DMS53 treated with DMSO at 0.1 percent for 48 hours (cell line): ENCODE measurements at regions not wholly inside any gene's neighbourhood (a gene's known extent, or its start where the extent isn't known, plus 50 kb on each side); places are given as distances from the start of the nearest gene placed in this dataset.
A peak's percentile ranks its signal among the peaks of the same experiment; 100 is the strongest.
"Not testable (repeated sequence)": the region's sequence is repeated elsewhere in the genome, so short reads cannot be mapped to it uniquely, and the experiment has no call there.

Source experiments
- DNase-seq: peaks from one replicate; lab custom pipeline; 2025; ENCODE audit not compliant: unreplicated experiment; lab: John Stamatoyannopoulos, UW

DNA sequence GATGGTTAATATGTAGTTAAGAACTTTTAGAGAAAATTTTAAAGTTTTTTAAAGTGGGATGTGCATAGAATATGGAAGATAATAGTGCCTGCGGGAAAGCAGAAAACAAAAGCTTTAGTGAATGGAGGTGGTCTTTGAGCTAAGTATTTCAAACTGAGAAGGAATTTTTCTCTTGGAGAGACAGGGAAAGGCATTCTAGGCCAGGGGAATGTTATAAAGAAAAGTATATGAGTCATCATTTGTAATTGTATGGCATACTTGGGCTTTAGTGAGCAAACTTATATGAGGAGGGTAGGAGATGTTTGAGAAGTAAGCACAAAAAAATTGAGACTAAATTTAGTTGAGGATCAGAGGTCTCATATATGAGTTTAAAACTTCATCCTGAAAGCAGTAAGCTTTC is 467.0 kb downstream of the PPARGC1A start:
- DNase-seq, result no peak

DNA sequence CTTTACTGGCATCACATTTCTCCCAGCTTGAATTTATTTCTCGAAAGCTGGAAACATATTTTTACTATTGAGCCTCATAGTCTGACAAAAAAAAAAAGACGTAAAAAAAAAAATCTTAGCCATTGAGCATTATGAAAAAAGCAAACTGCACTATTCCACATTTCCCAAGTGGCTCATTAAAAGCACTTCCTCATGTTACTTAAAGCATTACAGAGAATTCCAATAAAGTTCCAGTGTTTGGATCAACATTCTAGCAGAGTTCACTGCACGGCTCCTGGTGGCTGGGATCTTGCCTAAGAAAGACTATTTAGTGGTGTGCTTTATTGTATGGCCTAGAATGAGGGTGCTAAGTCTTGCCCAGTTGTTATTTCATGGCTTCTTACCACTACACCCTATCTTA is 476.2 kb downstream of the PPARGC1A start:
- DNase-seq, result no peak

DNA sequence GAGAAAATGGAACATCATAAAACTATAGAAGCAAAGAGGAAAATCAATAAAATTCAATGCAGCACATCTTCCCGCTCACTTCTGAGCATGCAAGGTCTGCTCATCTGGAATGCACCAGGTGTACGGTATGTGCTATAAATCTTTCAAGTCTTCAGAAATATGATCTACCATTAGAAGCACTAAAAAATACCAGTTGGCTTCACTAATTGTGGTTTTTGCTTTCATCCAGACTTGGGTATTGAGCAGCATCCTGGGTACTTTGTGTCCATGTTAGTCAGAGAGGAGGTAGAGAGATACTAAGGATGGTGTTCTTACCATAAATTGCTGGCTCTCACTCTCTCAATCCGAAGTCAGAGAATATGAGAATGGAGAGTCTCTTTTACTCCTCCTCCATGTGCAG is 477.1 kb downstream of the PPARGC1A start:
- DNase-seq, result no peak

DNA sequence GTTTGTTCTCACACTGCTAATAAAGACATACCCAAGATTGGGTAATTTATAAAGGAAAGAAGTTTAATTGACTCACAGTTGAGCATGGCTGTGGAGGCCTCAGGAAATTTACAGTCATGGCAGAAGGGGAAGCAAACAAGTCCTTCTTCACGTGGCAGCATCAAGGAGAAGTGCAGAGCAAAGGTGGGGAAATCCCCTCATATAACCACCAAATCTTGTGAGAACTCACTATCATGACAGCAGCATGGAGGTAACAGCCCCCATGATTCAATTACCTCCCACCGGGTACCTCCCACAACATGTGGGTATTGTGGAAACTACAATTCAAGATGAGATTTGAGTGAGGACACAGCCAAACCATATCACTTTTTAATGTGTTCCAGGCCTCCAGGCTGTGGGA is 480.9 kb downstream of the PPARGC1A start:
- not testable (repeated sequence) for DNase-seq

DNA sequence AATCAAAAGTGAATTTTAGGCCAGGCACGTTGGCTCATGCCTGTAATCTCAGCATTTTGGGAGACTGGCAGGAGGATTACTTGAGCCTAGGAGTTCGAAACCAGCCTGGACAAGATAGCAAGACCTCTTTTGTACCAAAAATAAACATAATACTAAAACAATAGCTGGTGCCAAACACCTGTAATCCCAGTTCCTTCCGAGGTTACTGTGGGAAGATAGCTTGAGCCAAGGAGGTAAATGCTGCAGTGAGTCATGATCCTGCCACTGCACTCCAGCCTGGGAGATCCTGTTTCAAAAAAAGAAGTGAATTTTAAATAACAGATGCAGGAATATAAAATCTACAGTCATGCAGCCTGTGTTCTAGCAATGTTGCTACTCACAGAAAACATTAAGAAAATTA is 488.3 kb downstream of the PPARGC1A start:
- no peak for DNase-seq

DNA sequence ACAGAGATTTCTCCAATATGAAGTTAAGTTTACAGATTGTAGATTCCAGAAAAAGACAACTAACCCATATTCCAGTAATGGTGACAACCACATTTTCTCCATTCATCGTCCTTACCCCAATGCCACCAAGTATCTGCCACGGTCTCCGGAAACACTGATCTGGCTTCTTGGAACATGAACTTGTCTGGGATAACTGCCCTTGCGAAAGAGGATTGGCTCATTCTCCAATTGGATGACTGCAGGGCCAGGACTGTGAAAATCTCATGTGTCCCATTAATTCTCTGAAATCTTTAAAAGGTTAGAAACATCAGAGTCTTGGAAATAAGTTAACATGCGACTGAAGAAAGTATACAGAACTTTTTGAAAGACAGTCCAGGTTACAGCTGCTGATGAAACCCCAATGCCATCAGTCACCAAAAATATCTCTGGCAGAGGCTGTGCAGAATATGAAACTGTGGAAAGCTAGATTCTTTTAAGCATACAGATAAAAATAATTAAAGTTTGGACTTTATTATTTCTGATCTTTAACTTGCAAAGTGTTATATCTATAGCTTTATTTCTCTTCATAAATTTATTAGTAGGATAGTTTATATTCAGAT is 496.9 kb downstream of the PPARGC1A start:
- DNase-seq, result no peak

DNA sequence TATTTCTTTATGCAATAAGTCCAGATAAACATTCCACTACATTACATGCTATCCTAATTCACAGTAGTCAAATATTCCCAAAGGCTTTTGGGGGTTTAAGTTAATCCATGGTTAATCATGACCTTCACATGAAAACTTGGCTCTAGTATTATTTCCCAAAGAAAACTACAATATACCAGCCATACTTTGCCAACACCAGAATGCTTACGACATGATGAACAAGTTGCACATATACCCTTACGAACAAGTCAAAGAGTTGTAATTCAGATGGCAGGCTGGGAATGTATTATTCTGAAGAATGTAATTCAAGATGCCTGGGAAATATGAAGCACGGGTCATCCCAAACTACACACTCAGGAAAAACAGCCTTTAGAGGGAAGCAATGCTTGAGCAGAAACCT is 499.6 kb downstream of the PPARGC1A start:
- no peak for DNase-seq

DNA sequence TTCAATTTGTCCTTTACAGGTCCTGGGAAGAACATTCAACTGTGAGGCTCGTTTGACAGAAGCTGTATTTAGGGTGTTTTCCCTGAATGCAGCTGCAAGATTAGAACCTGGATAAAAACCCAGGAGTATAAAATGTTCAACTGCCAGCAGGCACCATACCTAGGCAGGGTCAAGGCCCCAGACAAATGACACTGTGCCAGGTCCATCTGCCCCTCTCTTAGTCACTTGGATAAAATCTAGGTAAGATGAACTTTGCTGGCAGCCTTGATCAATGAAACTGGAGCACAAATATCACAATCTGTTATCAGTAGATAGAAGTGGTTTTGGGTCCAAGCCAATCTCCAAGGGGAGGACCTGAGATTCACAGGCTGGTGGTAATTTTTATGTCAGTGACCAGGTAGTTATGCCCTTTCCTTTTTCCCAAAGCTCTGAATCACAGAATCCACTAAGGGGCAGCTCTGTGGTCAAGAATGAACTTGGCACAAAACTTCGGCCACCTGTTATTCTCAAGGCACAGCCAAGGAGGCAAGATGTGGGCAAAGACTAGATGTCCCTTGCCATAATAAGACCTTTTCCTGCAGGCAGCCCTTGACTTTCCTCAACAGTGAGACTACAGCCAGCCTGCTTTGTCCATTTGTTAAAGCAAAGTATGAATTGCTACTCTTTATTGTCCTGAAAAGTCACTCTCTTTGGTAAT is 501.0 kb downstream of the PPARGC1A start:
- no peak for DNase-seq

DNA sequence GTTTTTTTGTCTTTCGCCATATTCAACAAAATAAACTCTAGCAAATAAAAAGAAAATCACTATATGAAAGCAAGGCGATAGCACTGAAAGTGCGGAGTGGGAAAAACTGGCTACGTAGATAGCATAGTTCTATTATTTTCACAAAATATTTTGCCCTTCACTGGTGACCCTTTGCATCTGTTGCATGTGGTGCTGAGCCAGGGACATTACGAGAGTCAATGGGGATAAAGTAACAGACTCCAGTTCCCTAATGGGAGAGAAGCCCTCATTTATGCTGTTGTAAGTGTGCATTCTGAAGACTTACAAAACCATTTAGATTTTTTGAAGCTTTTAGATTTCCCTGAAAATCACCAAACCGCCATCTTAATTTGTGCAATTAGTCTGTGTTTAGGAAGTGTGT is 501.6 kb downstream of the PPARGC1A start:
- no peak for DNase-seq

DNA sequence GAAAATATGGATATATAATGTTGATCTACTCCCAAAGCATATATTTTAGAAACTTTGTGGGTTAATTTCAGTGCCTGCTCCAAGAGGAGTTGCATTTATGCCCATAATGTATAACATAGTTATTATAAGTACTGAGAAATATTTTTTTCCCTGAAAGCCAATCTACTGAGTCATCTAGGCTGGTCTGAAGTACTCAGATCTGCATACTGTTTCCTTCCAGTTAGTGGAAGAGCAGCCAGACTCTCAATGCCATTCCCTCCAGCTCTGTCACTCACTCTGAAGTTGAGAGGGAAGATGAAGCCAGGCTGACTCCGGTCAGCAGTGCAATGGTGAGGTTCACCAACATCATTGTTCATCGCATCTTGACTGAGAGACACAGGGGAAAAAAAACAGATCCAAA is 505.1 kb downstream of the PPARGC1A start:
- DNase-seq, result peak; percentile 24

DNA sequence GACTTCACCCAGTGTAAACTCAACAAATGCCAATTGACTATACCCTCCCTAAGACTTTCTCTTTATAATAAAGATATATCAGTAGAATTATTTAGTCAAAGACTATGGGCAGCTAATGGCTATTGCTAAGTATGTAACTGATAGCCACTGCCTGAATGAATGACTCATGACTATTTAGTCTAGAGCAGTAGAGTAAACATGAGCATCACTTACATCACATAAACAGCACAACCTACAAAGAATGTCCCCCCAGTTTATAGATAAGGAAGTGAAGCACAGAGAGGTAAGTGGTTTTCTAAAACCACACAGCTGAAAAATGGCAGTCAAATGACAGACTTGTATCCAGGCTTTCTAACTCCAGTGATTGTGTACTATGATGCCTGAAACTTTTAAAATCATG is 507.0 kb downstream of the PPARGC1A start:
- peak; percentile 92 for DNase-seq

DNA sequence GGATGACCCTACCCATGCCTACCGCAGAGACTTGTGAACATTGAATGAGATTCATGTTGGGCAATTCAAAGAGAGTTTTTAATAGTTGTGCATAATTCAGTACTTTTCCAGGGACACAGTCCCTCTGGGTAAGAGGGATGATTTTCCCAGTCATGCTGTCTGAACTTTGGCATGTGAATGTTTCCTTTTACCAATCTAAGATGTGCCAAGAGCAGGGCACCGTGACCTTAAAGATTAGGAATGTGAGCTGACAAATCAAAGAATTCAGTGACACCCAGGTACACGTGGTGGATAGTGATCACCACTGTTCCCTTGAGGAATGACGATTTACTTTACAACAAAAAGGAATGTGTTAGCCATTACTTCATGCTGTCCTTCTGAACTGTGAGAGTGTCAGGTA is 515.6 kb downstream of the PPARGC1A start:
- no peak for DNase-seq

DNA sequence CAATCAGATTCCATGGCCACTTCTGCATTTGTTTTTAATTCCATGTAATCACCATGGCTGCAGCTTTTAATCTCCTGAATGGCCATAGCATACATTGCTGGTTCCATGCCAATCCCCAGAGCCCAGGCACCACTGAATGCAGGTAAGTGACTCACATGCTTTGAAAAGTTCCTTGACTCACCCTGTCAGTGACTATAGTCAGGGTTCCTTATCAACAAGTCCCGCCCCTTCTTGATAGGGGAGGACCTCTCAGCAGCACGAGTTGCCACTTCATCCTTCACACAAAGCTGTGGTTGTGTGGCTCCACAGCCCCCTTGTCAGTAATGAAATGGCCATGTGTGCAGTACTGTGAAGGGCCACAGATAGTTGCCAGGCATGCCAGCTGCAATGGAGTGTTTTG is 516.6 kb downstream of the PPARGC1A start:
- DNase-seq, result peak; percentile 71

DNA sequence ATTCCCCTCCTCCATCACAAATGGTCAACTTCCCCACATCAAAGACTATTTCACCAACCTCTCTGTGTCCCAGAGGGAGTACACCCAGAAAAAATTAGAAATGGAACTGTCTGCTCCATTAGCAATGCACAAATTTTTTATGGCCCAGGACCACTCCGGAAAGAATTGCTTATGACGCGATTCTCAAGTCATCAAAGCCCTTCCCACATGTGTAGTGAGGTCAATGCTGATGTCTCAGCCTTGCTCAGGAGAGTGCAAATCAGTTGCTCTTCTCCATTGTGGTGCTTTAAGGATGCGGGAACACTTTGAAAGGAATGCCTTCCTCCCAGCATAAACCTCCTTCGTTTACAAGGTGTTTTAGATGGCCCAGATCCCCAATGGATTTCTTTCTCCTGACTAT is 518.3 kb downstream of the PPARGC1A start:
- DNase-seq, result no peak

DNA sequence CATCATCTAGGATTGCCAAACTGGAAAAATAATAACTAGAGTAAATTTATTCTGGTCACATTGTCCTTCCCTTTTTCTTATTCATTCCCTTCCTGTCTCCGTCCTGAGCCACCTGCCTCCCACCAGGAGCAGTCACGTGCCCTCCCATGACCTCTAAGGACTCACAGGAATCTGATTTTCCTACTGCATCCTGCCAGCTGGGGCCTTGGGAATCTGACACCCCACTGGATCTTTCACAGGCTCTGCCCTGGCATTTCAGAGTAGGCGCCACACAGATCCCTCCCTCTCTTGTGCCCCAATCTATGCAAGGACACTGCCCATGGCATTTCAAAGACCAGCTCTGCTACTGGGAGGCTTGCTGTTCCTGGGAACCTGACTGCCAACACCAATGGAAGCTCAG is 520.5 kb downstream of the PPARGC1A start:
- DNase-seq, result no peak

DNA sequence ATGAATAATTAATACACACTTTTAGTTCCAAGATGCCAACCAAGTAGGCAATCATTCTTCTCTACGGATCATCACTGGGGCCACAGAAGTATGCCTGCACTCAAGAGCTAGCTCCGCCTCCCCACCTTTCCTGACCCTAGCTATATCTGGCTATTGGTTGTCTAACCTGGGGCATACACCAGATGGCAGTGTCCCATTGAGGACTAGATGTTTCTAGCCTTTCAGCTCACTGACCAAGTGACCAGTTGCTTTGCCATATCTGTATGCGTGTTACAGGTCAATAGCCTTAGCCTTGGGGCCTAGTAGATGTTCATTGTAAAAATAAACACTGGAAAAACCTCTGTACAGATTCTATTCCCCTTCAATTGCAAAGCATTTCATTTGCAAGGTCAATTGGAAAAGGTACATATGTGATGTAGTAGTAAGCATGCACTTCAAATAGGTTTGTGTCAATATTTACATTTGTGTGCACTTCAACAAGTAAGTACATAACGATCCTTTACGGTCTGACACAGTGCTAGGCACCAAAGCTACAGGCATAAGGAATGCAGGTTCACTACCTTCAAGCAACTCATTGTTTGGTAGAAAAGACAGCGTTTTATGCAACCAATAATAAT is 521.7 kb downstream of the PPARGC1A start:
- peak; percentile 99 for DNase-seq

DNA sequence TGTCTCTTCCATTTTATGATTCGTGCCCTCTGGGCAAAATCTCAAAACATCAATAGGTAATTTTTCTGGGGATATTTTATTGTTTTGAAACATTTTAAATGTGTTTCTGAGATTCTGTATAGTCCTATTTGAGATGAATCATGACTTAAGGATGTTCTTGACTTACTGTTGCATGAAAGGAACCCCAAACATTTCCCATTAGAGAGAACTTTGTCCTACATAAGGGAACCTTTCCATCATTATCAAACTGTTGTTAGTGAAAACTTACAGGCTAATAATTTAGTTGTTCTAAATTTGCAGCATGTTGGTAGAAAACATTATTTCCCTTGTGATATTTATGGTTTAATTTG is 523.3 kb downstream of the PPARGC1A start:
- no peak for DNase-seq

DNA sequence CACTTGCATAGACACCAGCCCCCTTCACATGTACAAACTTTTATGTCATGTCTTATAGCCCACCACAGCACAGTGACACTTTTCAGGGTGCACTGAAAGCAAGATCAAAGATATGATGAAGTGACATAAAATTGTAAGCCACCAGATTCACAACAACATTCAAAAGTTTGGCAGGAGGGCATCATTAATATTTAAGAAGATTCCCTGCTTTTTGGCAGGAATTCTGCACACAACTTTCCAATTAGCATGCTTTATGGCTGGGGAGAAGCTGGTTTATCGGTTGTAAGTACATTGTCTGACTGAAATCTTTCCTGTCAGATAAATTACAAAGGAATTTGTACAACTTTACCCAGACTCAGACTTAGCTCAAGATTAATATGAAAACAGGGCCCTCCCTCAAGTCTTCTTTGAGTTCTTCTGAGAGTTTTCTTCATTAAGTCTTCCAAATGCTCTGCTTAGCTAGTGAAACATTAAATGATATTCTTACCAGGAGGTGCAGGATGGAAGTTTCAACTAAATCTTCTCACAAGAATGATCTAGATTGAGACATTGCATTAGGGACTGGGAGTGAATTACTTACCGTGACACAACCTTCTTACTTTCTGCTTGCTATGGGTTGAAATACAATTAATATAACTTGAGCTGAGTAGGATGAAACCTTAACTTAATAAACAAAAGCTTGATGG is 523.8 kb downstream of the PPARGC1A start:
- DNase-seq, result no peak

DNA sequence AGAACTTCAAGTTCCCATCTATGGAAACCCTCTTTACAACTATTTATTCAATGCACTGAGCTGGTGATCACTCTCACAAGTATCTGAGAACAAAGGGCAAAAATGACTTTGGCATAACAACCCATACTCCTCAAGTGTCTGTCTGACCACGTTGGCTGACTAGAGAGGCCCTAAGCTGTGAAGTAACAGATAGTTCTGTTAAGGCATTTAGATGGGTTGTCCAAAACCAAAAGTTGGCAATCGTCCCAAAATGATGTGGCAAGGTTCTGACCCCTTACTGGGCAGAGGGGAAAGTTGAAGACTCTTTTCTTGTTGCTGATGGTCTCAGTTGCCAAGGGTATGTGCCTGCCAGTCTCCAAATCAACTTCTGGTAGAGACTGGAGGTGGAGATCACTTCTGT is 524.8 kb downstream of the PPARGC1A start:
- no peak for DNase-seq

DNA sequence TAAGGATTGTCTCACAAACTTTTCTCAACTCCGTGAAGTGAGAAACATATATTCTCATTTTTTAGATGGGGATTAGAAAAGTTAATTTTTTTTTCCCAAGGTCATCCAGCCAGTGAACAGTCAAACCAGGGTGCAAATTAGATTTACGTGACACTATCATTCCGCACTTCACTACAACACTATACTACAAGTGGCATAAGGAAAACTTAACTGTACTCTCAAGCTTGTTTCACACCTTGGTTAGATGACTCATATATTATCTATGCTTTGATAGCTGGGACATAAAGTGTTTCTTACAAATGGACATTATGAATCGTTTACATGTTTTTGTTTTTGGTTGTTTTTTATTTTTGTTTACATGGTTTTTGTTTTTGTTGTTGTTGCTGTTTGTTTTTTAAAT is 525.7 kb downstream of the PPARGC1A start:
- DNase-seq, result no peak

DNA sequence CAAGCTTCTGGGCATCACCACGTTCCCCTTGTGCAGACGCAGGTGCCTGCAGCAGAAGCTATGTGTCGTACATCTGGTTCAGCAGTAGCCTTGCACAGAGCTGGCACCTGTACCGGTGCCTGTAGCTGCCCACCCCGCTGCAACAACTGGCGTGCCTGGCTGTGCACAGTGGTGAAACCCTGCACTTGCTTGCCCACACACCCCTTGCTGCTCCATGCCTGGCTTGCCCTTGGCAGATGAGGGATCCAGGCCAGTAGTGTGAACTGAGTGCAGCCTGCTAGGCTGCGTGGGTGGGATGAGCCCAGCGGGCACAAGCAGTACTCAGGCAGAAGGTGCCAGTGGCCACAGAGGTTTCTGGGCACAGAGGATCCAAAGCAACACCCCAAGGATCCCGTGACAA is 528.4 kb downstream of the PPARGC1A start:
- DNase-seq, result no peak

DNA sequence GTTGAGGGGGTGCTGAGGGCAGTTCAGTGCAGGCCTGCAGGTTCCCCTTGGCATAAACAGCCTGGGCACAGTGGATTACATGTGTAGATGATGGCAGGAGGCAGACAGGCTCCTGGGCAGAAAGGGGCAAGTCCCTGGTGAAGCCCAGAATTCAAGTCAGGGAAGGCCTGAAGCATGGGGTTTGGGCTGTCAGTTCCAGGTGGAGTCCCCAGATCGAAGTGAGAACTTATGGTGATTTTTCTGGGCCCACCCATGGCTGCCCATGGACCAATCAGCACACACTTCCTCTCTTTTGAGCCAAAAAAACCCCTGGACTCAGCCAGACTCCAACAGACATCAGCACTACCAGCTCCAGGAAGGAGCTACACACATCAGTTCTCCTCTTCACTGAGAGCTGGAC is 529.1 kb downstream of the PPARGC1A start:
- no peak for DNase-seq
